ENCODE measurements at regions not wholly inside any gene's neighbourhood (a gene's known extent, or its start where the extent isn't known, plus 50 kb on each side); places are given as distances from the start of the nearest gene placed in this dataset.

DNA sequence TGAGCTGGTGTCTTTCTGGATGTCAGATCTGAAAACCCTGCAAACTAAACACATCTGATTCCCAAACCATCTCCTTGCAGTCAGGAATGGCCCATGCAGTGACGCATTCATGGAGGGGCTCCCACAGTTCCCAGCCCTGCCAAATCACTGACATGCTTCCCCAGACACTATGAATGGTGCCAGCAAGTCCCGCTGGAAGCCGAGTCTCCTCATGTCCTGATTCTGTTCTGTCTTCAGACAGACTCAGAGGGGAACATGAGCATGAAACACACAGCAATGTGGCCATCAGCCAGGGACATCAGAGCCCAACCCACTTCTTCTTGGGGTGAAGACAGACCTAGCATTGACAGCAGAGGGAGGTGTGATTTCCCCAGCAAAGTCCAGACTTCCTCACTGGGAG lies 83.7 kb downstream of the TTC32 start:
- CTCF ChIA-PET, result no interaction called here
- H3K4me3 ChIP-seq, result no peak overlapping the region
- intact Hi-C loops (cut with micrococcal nuclease; ENCODE audit: unreplicated experiment), result no loop called here

GRCh38 chr2:19815746-19816145 lies 86.0 kb downstream of the TTC32 start:
- Histone ChIP-seq H3K27me3 (ENCODE audit: insufficient read depth, low read depth) (no peaks in the 10 kb centered on the region), H3K4me1 (replicated peaks; ENCODE audit: insufficient read depth) (peaks cover 24% of the 10 kb centered on the region), H3K36me3 (ENCODE audit: low read depth) (no peaks in the 10 kb centered on the region), H3K79me2 (ENCODE audit: low read depth) (no peaks in the 10 kb centered on the region), H3F3A (ENCODE audit: insufficient read depth, low read depth) (peaks cover 23% of the 10 kb centered on the region), H3K9me3 (ENCODE audit: insufficient read depth, low read depth) (no peaks in the 10 kb centered on the region), H3K27ac (no peak overlapping the region), H3K9me2 (ENCODE audit: insufficient read depth) (no peaks in the 10 kb centered on the region), H3K4me3 (no peak overlapping the region), H2AFZ (no peak overlapping the region), H4K20me1 (ENCODE audit: insufficient read depth) (no peaks in the 10 kb centered on the region), H3K4me2 (no peak overlapping the region)
- DNase-seq, result peak in 1 of 2 experiments; percentile 32
- no peak for TF ChIP-seq CTCF (conservative IDR thresholded peaks at IDR 0.05)
- TF ChIP-seq EZH2 (IDR thresholded peaks at IDR 0.05; ENCODE audit: low read depth), result no peak
- intact Hi-C loops (cut with micrococcal nuclease; ENCODE audit: unreplicated experiment), result no loop called here
- no TSS peak for BruUV-seq (replicated peaks)
- CTCF ChIA-PET, result no interaction called here
- POLR2A ChIA-PET (ENCODE audit: unreplicated experiment), result no interaction called here

More for the DNA sequence above, 83.7 kb downstream of the TTC32 start:
- Histone ChIP-seq H4K20me1 (ENCODE audit: insufficient read depth) (no peaks in the 10 kb centered on the region), H3K4me1 (replicated peaks; ENCODE audit: insufficient read depth) (peaks cover 24% of the 10 kb centered on the region), H3F3A (ENCODE audit: insufficient read depth, low read depth) (peaks cover 23% of the 10 kb centered on the region), H3K27ac (no peak overlapping the region), H3K9me3 (ENCODE audit: insufficient read depth, low read depth) (0 out of 2 replicates have a peak, but pooled peaks cover 2% of the 10 kb centered on the region), H3K9me2 (ENCODE audit: insufficient read depth) (no peaks in the 10 kb centered on the region), H2AFZ (no peak overlapping the region), H3K4me2 (no peak overlapping the region), H3K79me2 (ENCODE audit: low read depth) (no peaks in the 10 kb centered on the region), H3K27me3 (ENCODE audit: insufficient read depth, low read depth) (no peaks in the 10 kb centered on the region), H3K36me3 (ENCODE audit: low read depth) (no peaks in the 10 kb centered on the region)
- POLR2A ChIA-PET (ENCODE audit: unreplicated experiment), result no interaction called here
- TF ChIP-seq EZH2 (IDR thresholded peaks at IDR 0.05; ENCODE audit: low read depth), result no peak
- no peak for TF ChIP-seq CTCF (conservative IDR thresholded peaks at IDR 0.05)
- BruUV-seq (replicated peaks), result no TSS peak
- peak in 1 of 2 experiments; percentile 28 for DNase-seq

DNA sequence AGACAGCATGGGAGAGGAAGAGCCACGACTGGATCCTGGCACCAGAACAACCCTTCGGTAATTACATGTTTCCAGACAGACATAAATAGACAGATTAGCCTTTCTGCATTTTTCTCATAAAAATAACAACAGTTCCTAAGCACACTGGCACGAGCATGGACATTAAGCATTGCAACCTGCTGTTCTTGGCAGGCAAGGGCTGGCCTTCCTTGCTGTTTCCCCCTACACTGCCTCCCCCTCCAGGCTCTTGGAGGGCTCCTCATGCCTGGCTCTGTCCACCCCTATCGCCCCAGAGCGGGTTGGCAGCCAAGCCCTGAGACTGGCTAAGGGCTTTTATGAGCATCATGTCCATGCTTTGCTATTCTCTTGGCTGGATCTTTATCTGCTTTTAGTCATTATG lies 89.6 kb downstream of the TTC32 start:
- intact Hi-C loops (cut with micrococcal nuclease; ENCODE audit: unreplicated experiment), result no loop called here
- H3K27me3 ChIP-seq (ENCODE audit: insufficient read depth, low read depth), result no peaks in the 10 kb centered on the region
- no peaks in the 10 kb centered on the region for H3K36me3 ChIP-seq (ENCODE audit: low read depth)
- no TSS peak for BruUV-seq (replicated peaks)
- H3K9me2 ChIP-seq (ENCODE audit: insufficient read depth), result no peaks in the 10 kb centered on the region
- no peaks in the 10 kb centered on the region for H3K9me3 ChIP-seq (ENCODE audit: insufficient read depth, low read depth)
- no peak overlapping the region for H3K4me3 ChIP-seq
- no peak overlapping the region for H2AFZ ChIP-seq
- no peak overlapping the region for H3K27ac ChIP-seq
- no peaks in the 10 kb centered on the region for H3K4me1 ChIP-seq (replicated peaks; ENCODE audit: insufficient read depth)
- H3K4me2 ChIP-seq, result no peak overlapping the region
- no peaks in the 10 kb centered on the region for H3K79me2 ChIP-seq (ENCODE audit: low read depth)
- DNase-seq, result no peak
- no peaks in the 10 kb centered on the region for H4K20me1 ChIP-seq (ENCODE audit: insufficient read depth)
- ChIA-PET POLR2A (ENCODE audit: unreplicated experiment) (no interaction called here), CTCF (no interaction called here)
- no peaks in the 10 kb centered on the region for H3F3A ChIP-seq (ENCODE audit: insufficient read depth, low read depth)
- TF ChIP-seq CTCF (conservative IDR thresholded peaks at IDR 0.05), result no peak
- no peak for TF ChIP-seq EZH2 (IDR thresholded peaks at IDR 0.05; ENCODE audit: low read depth)
